ENCODE measurements at regions not wholly inside any gene's neighbourhood (a gene's known extent, or its start where the extent isn't known, plus 50 kb on each side); places are given as distances from the start of the nearest gene placed in this dataset.

- DNase-seq = no peak
- no peaks in the 10 kb centered on the region for H3K36me3 ChIP-seq
- no peaks in the 10 kb centered on the region for H3K27me3 ChIP-seq
These were observed 1457.0 kb downstream of the MAT2B start for GRCh38 chr5:164962329-164962961.

GRCh38 chr5:164966611-164967010, 1461.2 kb downstream of the MAT2B start:
- ATAC-seq = no peak
- no peaks in the 10 kb centered on the region for H3K4me1 ChIP-seq
- intact Hi-C loops (cut with DNase I) = no loop called here

More at GRCh38 chr5:164962329-164962961, 1457.0 kb downstream of the MAT2B start:
- Histone ChIP-seq H3K27ac (no peak overlapping the region), H3K4me3 (no peak overlapping the region), H3K4me1 (no peaks in the 10 kb centered on the region), H3K9me3 (no peaks in the 10 kb centered on the region)
- intact Hi-C loops (cut with DNase I) = no loop called here
- TF ChIP-seq CTCF (IDR thresholded peaks at IDR 0.05) = no peak
- no peak for ATAC-seq

GRCh38 chr5:164967354-164967753, 1461.9 kb downstream of the MAT2B start:
- DNase-seq (no peak), ATAC-seq (no peak)
- no peaks in the 10 kb centered on the region for H3K27me3 ChIP-seq
- H3K27ac ChIP-seq = no peak overlapping the region
- intact Hi-C loops (cut with DNase I) = no loop called here
- no peaks in the 10 kb centered on the region for H3K9me3 ChIP-seq
- TF ChIP-seq CTCF (IDR thresholded peaks at IDR 0.05) = no peak
- no peaks in the 10 kb centered on the region for H3K4me1 ChIP-seq
- H3K36me3 ChIP-seq = no peaks in the 10 kb centered on the region
- H3K4me3 ChIP-seq = no peak overlapping the region

More at GRCh38 chr5:164966611-164967010, 1461.2 kb downstream of the MAT2B start:
- H3K27ac ChIP-seq = no peak overlapping the region
- no peak for TF ChIP-seq CTCF (IDR thresholded peaks at IDR 0.05)
- H3K9me3 ChIP-seq = no peaks in the 10 kb centered on the region
- H3K27me3 ChIP-seq = no peaks in the 10 kb centered on the region
- no peak overlapping the region for H3K4me3 ChIP-seq
- no peak for DNase-seq
- H3K36me3 ChIP-seq = no peaks in the 10 kb centered on the region

GRCh38 chr5:164972973-164973372, 1467.6 kb downstream of the MAT2B start:
- intact Hi-C loops (cut with DNase I) = no loop called here
- DNase-seq (no peak), ATAC-seq (no peak)
- Histone ChIP-seq H3K4me3 (no peak overlapping the region), H3K27ac (no peak overlapping the region), H3K4me1 (no peaks in the 10 kb centered on the region), H3K27me3 (no peaks in the 10 kb centered on the region), H3K9me3 (peaks cover 4% of the 10 kb centered on the region), H3K36me3 (no peaks in the 10 kb centered on the region)
- TF ChIP-seq CTCF (IDR thresholded peaks at IDR 0.05) = no peak

GRCh38 chr5:164975986-164976385, 1470.6 kb downstream of the MAT2B start:
- ATAC-seq (no peak), DNase-seq (no peak)
- no peaks in the 10 kb centered on the region for H3K36me3 ChIP-seq
- H3K4me3 ChIP-seq = no peak overlapping the region
- H3K27me3 ChIP-seq = no peaks in the 10 kb centered on the region
- H3K27ac ChIP-seq = no peak overlapping the region
- no peak for TF ChIP-seq CTCF (IDR thresholded peaks at IDR 0.05)
- intact Hi-C loops (cut with DNase I) = no loop called here
- H3K4me1 ChIP-seq = no peaks in the 10 kb centered on the region
- peaks cover 4% of the 10 kb centered on the region for H3K9me3 ChIP-seq

- no peak for DNase-seq
- no peak for TF ChIP-seq CTCF (IDR thresholded peaks at IDR 0.05)
- intact Hi-C loops (cut with DNase I) = no loop called here
- no peak overlapping the region for H3K4me3 ChIP-seq
- no peaks in the 10 kb centered on the region for H3K4me1 ChIP-seq
- H3K36me3 ChIP-seq = no peaks in the 10 kb centered on the region
- H3K27ac ChIP-seq = no peak overlapping the region
- no peak for ATAC-seq
- no peaks in the 10 kb centered on the region for H3K27me3 ChIP-seq
- peaks cover 4% of the 10 kb centered on the region for H3K9me3 ChIP-seq
These were observed 1475.1 kb downstream of the MAT2B start for GRCh38 chr5:164980480-164980879.

Data from upper lobe of right lung (tissue), 1 donor.